ENCODE measurements at regions not wholly inside any gene's neighbourhood (a gene's known extent, or its start where the extent isn't known, plus 50 kb on each side); places are given as distances from the start of the nearest gene placed in this dataset.

GRCh38 chr13:104372095-104372655 is 1306.0 kb upstream of the SLC10A2 start:
- Histone ChIP-seq H3K27ac (no peak overlapping the region), H3K4me1 (no peaks in the 10 kb centered on the region), H3K36me3 (peaks cover 4% of the 10 kb centered on the region), H3K27me3 (no peaks in the 10 kb centered on the region), H3K4me3 (no peak overlapping the region), H3K9me3 (no peaks in the 10 kb centered on the region)
- TF ChIP-seq POLR2A (IDR thresholded peaks at IDR 0.05): no peak
- no peak for DNase-seq (ENCODE audit: low spot score in 2 of 2)
- intact Hi-C loops (cut with DNase I; ENCODE audit: low total_unique reads): no loop called here

- Histone ChIP-seq H3K4me1 (no peaks in the 10 kb centered on the region), H3K9me3 (peaks cover 0 to 6% of the 10 kb centered on the region in 2 donors), H3K4me3 (no peak overlapping the region), H3K36me3 (no peaks in the 10 kb centered on the region), H3K27ac (no peak overlapping the region), H3K27me3 (no peaks in the 10 kb centered on the region)
- intact Hi-C loops (cut with DNase I; ENCODE audit: low total_unique reads): no loop called here
- no peak for TF ChIP-seq POLR2AphosphoS5 (IDR thresholded peaks at IDR 0.05)
- no peak for TF ChIP-seq CTCF (IDR thresholded peaks at IDR 0.05)
- TF ChIP-seq POLR2A (IDR thresholded peaks at IDR 0.05): no peak
- DNase-seq (ENCODE audit: low spot score in 2 of 2): no peak
These were observed 1299.2 kb upstream of the SLC10A2 start for GRCh38 chr13:104365430-104365829.

GRCh38 chr13:104357672-104358354 is 1291.6 kb upstream of the SLC10A2 start:
- no peak for DNase-seq (ENCODE audit: low spot score in 2 of 2)
- intact Hi-C loops (cut with DNase I; ENCODE audit: low total_unique reads): no loop called here
- H3K4me1 ChIP-seq: no peaks in the 10 kb centered on the region
- H3K9me3 ChIP-seq: peaks cover 0 to 6% of the 10 kb centered on the region in 2 donors
- H3K36me3 ChIP-seq: no peaks in the 10 kb centered on the region
- no peaks in the 10 kb centered on the region for H3K27me3 ChIP-seq
- no peak overlapping the region for H3K27ac ChIP-seq
- H3K4me3 ChIP-seq: no peak overlapping the region
- TF ChIP-seq CTCF (IDR thresholded peaks at IDR 0.05) (no peak), POLR2A (IDR thresholded peaks at IDR 0.05) (no peak), POLR2AphosphoS5 (IDR thresholded peaks at IDR 0.05) (no peak)

GRCh38 chr13:104357174-104357573 is 1291.0 kb upstream of the SLC10A2 start:
- no peak for DNase-seq (ENCODE audit: low spot score in 2 of 2)
- no peaks in the 10 kb centered on the region for H3K4me1 ChIP-seq
- intact Hi-C loops (cut with DNase I; ENCODE audit: low total_unique reads): no loop called here
- peaks cover 0 to 6% of the 10 kb centered on the region in 2 donors for H3K9me3 ChIP-seq
- no peaks in the 10 kb centered on the region for H3K36me3 ChIP-seq
- TF ChIP-seq POLR2AphosphoS5 (IDR thresholded peaks at IDR 0.05): no peak
- no peak for TF ChIP-seq CTCF (IDR thresholded peaks at IDR 0.05)
- TF ChIP-seq POLR2A (IDR thresholded peaks at IDR 0.05): no peak
- H3K27ac ChIP-seq: no peak overlapping the region
- H3K4me3 ChIP-seq: no peak overlapping the region
- no peaks in the 10 kb centered on the region for H3K27me3 ChIP-seq

GRCh38 chr13:104355041-104355670 is 1288.9 kb upstream of the SLC10A2 start:
- Histone ChIP-seq H3K4me1 (no peaks in the 10 kb centered on the region), H3K36me3 (no peaks in the 10 kb centered on the region)

More at GRCh38 chr13:104355041-104355670, 1288.9 kb upstream of the SLC10A2 start:
- no peaks in the 10 kb centered on the region for H3K27me3 ChIP-seq
- intact Hi-C loops (cut with DNase I; ENCODE audit: low total_unique reads): no loop called here
- TF ChIP-seq POLR2AphosphoS5 (IDR thresholded peaks at IDR 0.05) (no peak), CTCF (IDR thresholded peaks at IDR 0.05) (no peak), POLR2A (IDR thresholded peaks at IDR 0.05) (no peak)
- DNase-seq (ENCODE audit: low spot score in 2 of 2): no peak
- H3K4me3 ChIP-seq: no peak overlapping the region
- H3K9me3 ChIP-seq: no peaks in the 10 kb centered on the region
- H3K27ac ChIP-seq: no peak overlapping the region

Data from breast epithelium (tissue), 4 donors.